K562 (cell line): ENCODE measurements at regions not wholly inside any gene's neighbourhood (a gene's known extent, or its start where the extent isn't known, plus 50 kb on each side); places are given as distances from the start of the nearest gene placed in this dataset.
"Not testable (repeated sequence)": the region's sequence is repeated elsewhere in the genome, so short reads cannot be mapped to it uniquely, and the experiment has no call there.

Experiments used
- ATAC-seq: fragments of 200-7000 bp; cut with Tn5 transposase; 3 replicates; pipeline ENCODE4 v1.9.1; 2020; ENCODE audit warnings: moderate library complexity
- BruUV-seq: library from RNA; stranded (reverse); fragments of 400-500 nt; replicated peaks from 2 replicates; lab custom pipeline; 2021; lab: Mats Ljungman, UMichigan
- CTCF ChIA-PET: fragments of 300-600 bp; formaldehyde crosslinking; extraction: SDS; loops from one replicate; lab custom pipeline; 2021; ENCODE audit warnings: low intra/inter-chr PET ratio; lab: Yijun Ruan, JAX
- POLR2A ChIA-PET: fragments of 300-600, 350-650 bp; sonication (Branson Sonifier 250); formaldehyde crosslinking; extraction: SDS; loops from one replicate; lab custom pipeline; 2021; ENCODE audit warnings: antibody characterized with exemption, inconsistent platforms; lab: Yijun Ruan, JAX
- DNase-seq, 4 experiments: peaks; one replicate each; pipeline versions ENCODE4 v3.0.0 to v3.0.0-alpha.2; 2011 to 2018; ENCODE audit warnings: low spot score in 3 of 4, mixed read lengths in 3 of 4; ENCODE audit errors: extremely low read depth in 1 of 4
- FAIRE-seq: peaks from 2 replicates; lab custom pipeline; 2011; peaks lifted over from hg19 to GRCh38; lab: Jason Lieb, UNC
- H2AFZ ChIP-seq: 2 replicates; pipeline ENCODE4 v1.6.0; 2011; ENCODE audit warnings: low read depth, low read length, control low read depth, inconsistent platforms
- H3K27ac ChIP-seq: fragments of 200-600 bp; 3 replicates; pipeline ENCODE4 v1.8.0; 2011; ENCODE audit warnings: low read depth, mild to moderate bottlenecking, control low read depth, inconsistent platforms, low read length, moderate library complexity, mixed read lengths; ENCODE audit errors: extremely low read depth
- H3K27me3 ChIP-seq, 2 experiments: fragments of 300-600 bp in 1 of 2; 2 replicates in 1 of 2; 3 replicates in 1 of 2; pipeline versions ENCODE4 v1.6.0 to v1.8.0; 2011; ENCODE audit warnings: inconsistent platforms in 2 of 2, low read length in 2 of 2, mild to moderate bottlenecking in 1 of 2, mixed read lengths in 1 of 2, moderate library complexity in 1 of 2; ENCODE audit not compliant: control insufficient read depth in 2 of 2, insufficient read depth in 2 of 2
- H3K36me3 ChIP-seq: fragments of 300-600 bp; 3 replicates; pipeline ENCODE4 v1.8.0; 2011; ENCODE audit warnings: mild to moderate bottlenecking, low read length, inconsistent platforms; ENCODE audit not compliant: control insufficient read depth, insufficient read depth
- H3K4me1 ChIP-seq, 2 experiments: fragments of 200-600 bp in 1 of 2; replicated peaks in 1 of 2; 2 replicates in 1 of 2; 3 replicates in 1 of 2; pipeline versions ENCODE4 v1.5.1 to v1.8.0; 2011; ENCODE audit warnings: inconsistent platforms in 2 of 2, low read length in 2 of 2, mild to moderate bottlenecking in 1 of 2, mixed read lengths in 1 of 2, moderate library complexity in 1 of 2; ENCODE audit not compliant: control insufficient read depth in 2 of 2, insufficient read depth in 2 of 2
- H3K4me2 ChIP-seq: 2 replicates; pipeline ENCODE4 v1.6.1; 2011; ENCODE audit warnings: low read length, control low read depth, inconsistent platforms, mixed read lengths; ENCODE audit not compliant: insufficient read depth
- H3K4me3 ChIP-seq: fragments of 200-600 bp; sonication (generic), shearing (Covaris generic); 2 replicates; pipeline ENCODE4 v1.5.1; 2016; ENCODE audit warnings: control low read depth, inconsistent platforms
- H3K79me2 ChIP-seq: fragments of 200-600 bp; 3 replicates; pipeline ENCODE4 v1.8.0; 2011; ENCODE audit warnings: low read length, inconsistent platforms; ENCODE audit not compliant: control insufficient read depth, insufficient read depth
- H3K9ac ChIP-seq, 2 experiments: 2 replicates each; pipeline versions ENCODE4 v1.6.0 to v1.6.1; 2011; ENCODE audit warnings: low read depth in 2 of 2, low read length in 2 of 2, control low read depth in 1 of 2, inconsistent platforms in 1 of 2, mild to moderate bottlenecking in 1 of 2, mixed read lengths in 1 of 2; ENCODE audit not compliant: insufficient read depth in 1 of 2
- H3K9me1 ChIP-seq: one replicate; pipeline ENCODE4 v1.6.0; 2011; ENCODE audit warnings: inconsistent platforms, mild to moderate bottlenecking, low read length, moderate library complexity; ENCODE audit not compliant: control insufficient read depth, insufficient read depth
- H3K9me3 ChIP-seq: replicated peaks from 2 replicates; pipeline ENCODE4 v1.5.1; 2011; ENCODE audit warnings: low read depth, low read length, inconsistent platforms; ENCODE audit not compliant: control insufficient read depth, insufficient read depth
- H4K20me1 ChIP-seq: replicated peaks from 2 replicates; pipeline ENCODE4 v1.6.1; 2011; ENCODE audit warnings: low read length, inconsistent platforms, mixed read lengths; ENCODE audit not compliant: control insufficient read depth, insufficient read depth
- EP300 ChIP-seq: IDR thresholded peaks from 2 replicates; pipeline ENCODE4 v1.6.1; 2012; ENCODE audit warnings: low read length, improper control_type of control experiment
- ETV1 ChIP-seq: fragments of 450-650 bp; conservative IDR thresholded peaks from 2 replicates; pipeline ENCODE4 v1.6.1; 2016; ENCODE audit warnings: missing genetic modification characterization, control low read depth, low read depth, missing compliant biosample characterization
- RCOR1 ChIP-seq, 2 experiments: IDR thresholded peaks; 2 replicates each; pipeline ENCODE4 v1.6.1; 2012; ENCODE audit warnings: low read depth in 2 of 2, low read length in 2 of 2, borderline replicate concordance in 1 of 2, improper control_type of control experiment in 1 of 2
- RFX1 ChIP-seq: fragments of 450-650 bp; IDR thresholded peaks from 2 replicates; pipeline ENCODE4 v1.6.1; 2016; ENCODE audit warnings: mild to moderate bottlenecking, moderate library complexity
- SMARCA4 ChIP-seq: fragments of 450-650 bp; IDR thresholded peaks from 2 replicates; pipeline ENCODE4 v1.6.1; 2016
- SNRNP70 ChIP-seq: fragments of 200-400 bp; formaldehyde crosslinking; optimal IDR thresholded peaks from 2 replicates; pipeline ENCODE3; 2017; ENCODE audit warnings: low read depth, low read length
- ZNF316 ChIP-seq: fragments of 450-650 bp; IDR thresholded peaks from 2 replicates; pipeline ENCODE4 v1.6.1; 2016
- ZNF384 ChIP-seq: IDR thresholded peaks from 2 replicates; pipeline ENCODE4 v1.6.1; 2012; ENCODE audit warnings: low read depth, low read length, improper control_type of control experiment
- ZNF436 ChIP-seq: fragments of 250-450, 450-650 bp; sonication (Bioruptor Pico); formaldehyde crosslinking; IDR thresholded peaks from 2 replicates; pipeline ENCODE4 v1.7.0; 2020; ENCODE audit warnings: mild to moderate bottlenecking
- ZNF586 ChIP-seq: fragments of 450-650 bp; formaldehyde crosslinking; conservative IDR thresholded peaks from 2 replicates; pipeline ENCODE4 v1.4.0; 2020; ENCODE audit warnings: mild to moderate bottlenecking, moderate library complexity
- ZNF76 ChIP-seq: fragments of 250-450 bp; sonication (Bioruptor Pico); IDR thresholded peaks from 2 replicates; pipeline ENCODE4 v1.4.0; 2020; ENCODE audit warnings: mild to moderate bottlenecking, moderate library complexity, borderline replicate concordance
- ZNF766 ChIP-seq: fragments of 200-800 bp; sonication (Bioruptor generic); conservative IDR thresholded peaks from 2 replicates; pipeline ENCODE4 v1.6.1; 2016; ENCODE audit warnings: missing genetic modification characterization, missing compliant biosample characterization
- WGBS: fragments of 100-300 bp; shearing (Covaris generic); methylation state at CpG from one replicate; pipeline ENCODE4 v1.1.6; 2016; ENCODE audit warnings: low coverage, mixed read lengths; ENCODE audit not compliant: insufficient coverage; ENCODE audit errors: missing lambda C conversion rate; 5-methylcytosine and 5-hydroxymethylcytosine counted together
- in situ Hi-C: fragments of 300-500 bp; cut with MboI; formaldehyde crosslinking; loops from 4 replicates; pipeline ENCODE4 v1.15.0; 2018; ENCODE audit warnings: inconsistent platforms, mixed read lengths
- intact Hi-C: fragments of 100-400 bp; cut with micrococcal nuclease; formaldehyde crosslinking; loops from 2 replicates; pipeline ENCODE4 v1.14.2; 2022
- TF ChIP-seq, protein P1 (sequence below): fragments of 450-650 bp; IDR thresholded peaks from 2 replicates; pipeline ENCODE4 v1.6.1; 2016
- TF ChIP-seq, protein P2 (sequence below): fragments of 450-650 bp; formaldehyde crosslinking; IDR thresholded peaks from 2 replicates; pipeline ENCODE4 v1.4.0; 2022; ENCODE audit warnings: missing genetic modification characterization
- TF ChIP-seq, protein P3 (sequence below): fragments of 250-450 bp; sonication (Bioruptor Pico); IDR thresholded peaks from 2 replicates; pipeline ENCODE4 v1.5.0; 2021

DNA sequence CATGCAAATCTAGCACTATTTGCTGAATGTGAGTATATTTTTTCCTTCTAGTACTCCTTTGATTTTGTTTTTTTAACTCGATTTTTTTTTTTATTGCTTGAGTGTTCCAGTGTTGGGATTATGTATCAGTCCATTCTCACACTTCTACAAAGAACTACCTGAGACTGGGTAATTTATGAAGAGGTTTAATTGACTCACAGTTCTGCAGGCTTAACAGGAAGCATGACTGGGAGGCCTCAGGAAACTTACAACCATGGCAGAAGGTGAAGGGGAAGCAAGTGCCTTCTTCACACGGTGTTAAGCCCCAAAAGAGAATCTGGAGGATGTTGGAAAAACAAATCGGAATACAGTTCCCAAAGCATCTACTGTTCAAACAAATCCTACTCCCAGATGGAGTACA lies 69.1 kb downstream of the ZNF518B start:
- H3K4me2 ChIP-seq, H3K9me3 ChIP-seq, H3K36me3 ChIP-seq, BruUV-seq, H3K79me2 ChIP-seq, H3K27ac ChIP-seq, ATAC-seq, H3K9ac ChIP-seq, H3K4me3 ChIP-seq, DNase-seq, FAIRE-seq, H2AFZ ChIP-seq, H3K27me3 ChIP-seq, intact Hi-C loops, in situ Hi-C loops, H3K9me1 ChIP-seq, H4K20me1 ChIP-seq, CTCF ChIA-PET: not testable (repeated sequence)
- POLR2A ChIA-PET = interaction anchor here (0.7 to 1.2 kb wide), 4 partner anchors 15 to 1234 kb away, joined by 3 read pairs; no protein-coding TSS in a partner anchor
- H3K4me1 ChIP-seq = peaks cover 4 to 17% of the 10 kb centered on the region in 2 experiments; a peak in 4 of 5 replicates
- 34% methylated on average over 3 of the region's 3 CpGs for WGBS
- TF ChIP-seq ZNF766 (CRISPR knock-in tag) = peak; percentile 94
- peak; percentile 23; the same call in 1 of the 2 replicates for TF ChIP-seq ZNF316

DNA sequence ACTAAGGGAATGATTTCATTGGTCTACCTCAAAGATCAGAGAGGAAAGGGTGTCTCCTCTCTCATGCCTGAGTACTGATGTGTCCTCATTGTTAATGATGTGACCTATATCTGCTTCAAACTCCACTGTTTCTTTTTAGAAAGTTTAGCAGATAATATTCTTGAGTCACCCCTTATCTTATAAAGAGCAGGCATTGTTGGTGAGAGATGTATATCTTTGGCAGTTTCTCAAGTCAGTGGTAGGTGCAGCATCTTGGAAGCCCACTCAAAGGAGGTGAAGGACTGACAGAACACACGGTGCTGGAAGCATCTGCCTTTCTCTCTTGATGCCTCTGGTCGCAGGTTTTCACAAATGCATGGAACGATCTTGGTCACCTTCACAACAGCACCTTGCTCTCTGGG lies 71.2 kb downstream of the ZNF518B start:
- Histone ChIP-seq H3K9me3 (no peaks in the 10 kb centered on the region), H3K27ac (peak overlapping the region; percentile 34; the same call in 1 of the 3 replicates), H2AFZ (peak overlapping the region; percentile 67), H3K9me1 (no peaks in the 10 kb centered on the region), H3K4me3 (no peak overlapping the region), H3K4me2 (peak overlapping the region; percentile 48), H3K36me3 (no peaks in the 10 kb centered on the region), H4K20me1 (no peaks in the 10 kb centered on the region), H3K27me3 (no peaks in the 10 kb centered on the region), H3K79me2 (no peaks in the 10 kb centered on the region), H3K4me1 (peaks cover 4 to 17% of the 10 kb centered on the region in 2 experiments; a peak in 4 of 5 replicates), H3K9ac (no peak overlapping the region)
- BruUV-seq = no TSS peak
- WGBS = 25% methylated on average over 3 of the region's 3 CpGs
- intact Hi-C loops (no loop called here), in situ Hi-C loops (no loop called here)
- peak; percentile 77 for ATAC-seq
- DNase-seq = peak; percentile 24 to 40 (median 32)
- POLR2A ChIA-PET = no interaction called here
- FAIRE-seq = no peak
- CTCF ChIA-PET = no interaction called here
- TF ChIP-seq ETV1 (tag) (no peak), EP300 (peak; percentile 78), ZNF76 (CRISPR knock-in tag) (no peak), ZNF586 (CRISPR knock-in tag) (no peak), SNRNP70 (no peak), SMARCA4 (peak; percentile 63; the same call in 1 of the 2 replicates), ZNF384 (no peak), RFX1 (no peak), ZNF436 (CRISPR knock-in tag) (no peak), RCOR1 (IDR thresholded peaks at IDR 0.05; ENCODE audit: borderline replicate concordance in 1 of 2, low read depth in 2 of 2, low read length in 2 of 2) (peak in 1 of 2 experiments; percentile 44; a peak in 1 of 4 replicates)
- TF ChIP-seq, protein P1, sequence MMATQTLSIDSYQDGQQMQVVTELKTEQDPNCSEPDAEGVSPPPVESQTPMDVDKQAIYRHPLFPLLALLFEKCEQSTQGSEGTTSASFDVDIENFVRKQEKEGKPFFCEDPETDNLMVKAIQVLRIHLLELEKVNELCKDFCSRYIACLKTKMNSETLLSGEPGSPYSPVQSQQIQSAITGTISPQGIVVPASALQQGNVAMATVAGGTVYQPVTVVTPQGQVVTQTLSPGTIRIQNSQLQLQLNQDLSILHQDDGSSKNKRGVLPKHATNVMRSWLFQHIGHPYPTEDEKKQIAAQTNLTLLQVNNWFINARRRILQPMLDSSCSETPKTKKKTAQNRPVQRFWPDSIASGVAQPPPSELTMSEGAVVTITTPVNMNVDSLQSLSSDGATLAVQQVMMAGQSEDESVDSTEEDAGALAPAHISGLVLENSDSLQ = 0 out of 2 replicates have a peak, but pooled peaks have one; percentile 5
- TF ChIP-seq, protein P2, sequence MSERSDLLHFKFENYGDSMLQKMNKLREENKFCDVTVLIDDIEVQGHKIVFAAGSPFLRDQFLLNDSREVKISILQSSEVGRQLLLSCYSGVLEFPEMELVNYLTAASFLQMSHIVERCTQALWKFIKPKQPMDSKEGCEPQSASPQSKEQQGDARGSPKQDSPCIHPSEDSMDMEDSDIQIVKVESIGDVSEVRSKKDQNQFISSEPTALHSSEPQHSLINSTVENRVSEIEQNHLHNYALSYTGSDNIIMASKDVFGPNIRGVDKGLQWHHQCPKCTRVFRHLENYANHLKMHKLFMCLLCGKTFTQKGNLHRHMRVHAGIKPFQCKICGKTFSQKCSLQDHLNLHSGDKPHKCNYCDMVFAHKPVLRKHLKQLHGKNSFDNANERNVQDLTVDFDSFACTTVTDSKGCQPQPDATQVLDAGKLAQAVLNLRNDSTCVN = no peak
- TF ChIP-seq, protein P3, sequence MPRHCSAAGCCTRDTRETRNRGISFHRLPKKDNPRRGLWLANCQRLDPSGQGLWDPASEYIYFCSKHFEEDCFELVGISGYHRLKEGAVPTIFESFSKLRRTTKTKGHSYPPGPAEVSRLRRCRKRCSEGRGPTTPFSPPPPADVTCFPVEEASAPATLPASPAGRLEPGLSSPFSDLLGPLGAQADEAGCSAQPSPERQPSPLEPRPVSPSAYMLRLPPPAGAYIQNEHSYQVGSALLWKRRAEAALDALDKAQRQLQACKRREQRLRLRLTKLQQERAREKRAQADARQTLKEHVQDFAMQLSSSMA = no peak
